Renal cortical epithelial cell (primary cell): ENCODE measurements at regions not wholly inside any gene's neighbourhood (a gene's known extent, or its start where the extent isn't known, plus 50 kb on each side); places are given as distances from the start of the nearest gene placed in this dataset.
A peak's percentile ranks its signal among the peaks of the same experiment; 100 is the strongest.

Source experiments
- DNase-seq: peaks from one replicate; pipeline ENCODE4 v3.0.0-alpha.2; 2011; ENCODE audit warnings: low read depth

DNA sequence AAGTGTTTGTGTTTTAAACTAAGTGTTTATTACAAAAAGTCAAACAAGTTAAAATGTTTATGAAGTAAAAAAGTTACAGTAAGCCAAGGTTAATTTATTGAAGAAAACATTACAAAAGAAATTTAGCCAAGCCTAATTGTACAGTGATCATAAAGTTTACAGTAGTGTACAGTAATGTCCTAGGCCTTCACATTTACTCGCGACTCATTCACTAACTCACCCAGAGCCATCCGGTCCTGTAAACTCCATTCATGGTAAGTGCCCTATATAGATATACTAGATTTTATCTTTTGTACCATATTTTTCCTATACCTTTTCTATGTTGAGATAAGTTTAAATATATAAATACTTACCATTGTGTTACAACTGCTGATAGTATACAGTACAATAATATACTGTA, 481.8 kb upstream of the TENM4 start:
- DNase-seq: no peak

DNA sequence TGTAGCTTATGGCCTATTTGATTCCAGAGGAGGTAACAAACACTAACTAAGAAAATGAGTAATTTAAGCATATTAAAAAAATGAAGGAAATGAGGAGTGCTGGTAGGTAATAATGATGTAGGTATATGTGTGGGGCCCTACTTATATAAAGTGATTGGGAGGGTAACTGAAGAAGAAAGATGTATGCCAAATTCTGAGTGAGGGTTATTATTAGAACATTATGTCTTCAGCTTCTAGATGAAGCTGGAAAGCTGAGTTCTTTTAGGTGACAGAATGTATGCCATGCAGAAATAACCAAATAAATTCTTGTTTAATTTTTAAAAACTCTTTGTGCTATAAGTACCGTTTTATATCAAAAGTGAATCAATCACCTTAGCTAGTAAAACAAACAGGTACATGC, 479.6 kb upstream of the TENM4 start:
- DNase-seq: no peak

DNA sequence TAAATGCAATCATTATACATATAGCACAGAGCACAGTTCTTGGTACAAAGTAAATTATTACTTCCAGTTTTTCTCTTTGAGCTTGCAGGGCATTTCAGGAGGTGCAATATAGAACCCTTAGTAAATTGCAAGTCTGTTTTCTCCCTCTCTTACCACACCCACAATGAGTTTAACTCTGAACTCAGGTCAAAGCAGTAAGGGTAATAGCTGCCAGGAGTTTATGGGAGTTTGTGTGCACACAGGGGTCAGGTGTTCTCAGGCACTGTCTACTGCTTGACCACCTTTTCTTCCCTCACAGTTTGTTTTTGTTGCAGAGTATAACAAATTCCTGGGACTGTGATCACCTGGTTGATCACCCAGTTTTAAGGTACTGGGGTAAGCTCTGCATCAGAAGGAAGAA, 478.5 kb upstream of the TENM4 start:
- no peak for DNase-seq

DNA sequence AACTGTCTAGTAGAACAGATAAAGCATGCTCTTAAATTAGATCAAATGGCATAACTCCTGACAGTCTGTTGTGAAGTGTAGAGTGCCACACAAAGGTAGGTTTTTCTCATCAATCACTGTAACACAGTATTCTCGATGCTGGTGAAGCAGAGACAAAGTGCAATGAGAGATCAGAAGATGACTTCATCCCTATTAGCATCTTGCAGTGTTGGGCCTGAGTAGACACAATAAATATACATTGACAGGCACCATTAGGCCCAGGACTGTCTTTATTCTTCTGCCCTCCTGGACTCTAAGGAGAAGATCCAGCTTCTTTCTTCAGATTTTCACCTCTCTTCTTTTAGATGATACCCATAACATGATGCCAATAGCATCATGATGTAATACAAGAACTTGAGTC, 478.0 kb upstream of the TENM4 start:
- DNase-seq: no peak

DNA sequence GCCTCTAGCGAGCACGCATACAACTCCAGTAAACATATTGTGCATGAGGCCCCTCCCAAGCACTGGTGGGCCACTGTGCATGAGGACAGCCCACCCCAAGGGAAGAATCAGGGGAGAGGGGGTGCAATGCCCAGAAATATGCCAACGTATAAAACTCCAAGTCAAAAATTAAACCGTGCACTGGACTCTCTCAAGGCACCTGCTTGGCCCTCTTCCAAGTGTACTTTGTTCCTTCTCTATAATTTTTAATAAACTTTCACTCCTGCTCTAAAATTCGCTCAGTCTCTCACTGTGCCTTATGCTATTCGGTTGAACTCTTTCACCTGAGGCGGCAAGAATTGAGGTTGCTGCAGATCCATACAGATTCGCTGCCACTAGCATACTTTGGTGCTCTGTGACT, 465.3 kb upstream of the TENM4 start:
- no peak for DNase-seq

DNA sequence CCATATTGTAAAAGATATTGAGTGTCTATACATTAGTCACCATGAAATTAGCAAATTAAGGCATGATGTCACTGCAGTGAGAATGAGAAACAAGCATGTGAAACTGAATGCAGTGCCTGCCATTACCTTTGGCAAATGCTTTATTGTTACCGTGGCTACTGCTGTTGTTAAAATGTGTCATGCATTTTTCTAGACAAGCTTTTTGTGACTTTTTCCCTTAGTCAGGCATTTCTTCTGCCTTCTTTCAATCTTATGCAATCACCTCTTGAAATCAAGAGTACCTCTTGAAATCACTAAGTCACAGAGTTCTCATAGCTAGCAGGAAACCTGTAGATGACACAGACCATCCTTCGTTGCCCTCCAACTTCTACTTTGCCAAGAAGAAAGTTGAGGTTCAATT, 461.7 kb upstream of the TENM4 start:
- peak; percentile 89 for DNase-seq

DNA sequence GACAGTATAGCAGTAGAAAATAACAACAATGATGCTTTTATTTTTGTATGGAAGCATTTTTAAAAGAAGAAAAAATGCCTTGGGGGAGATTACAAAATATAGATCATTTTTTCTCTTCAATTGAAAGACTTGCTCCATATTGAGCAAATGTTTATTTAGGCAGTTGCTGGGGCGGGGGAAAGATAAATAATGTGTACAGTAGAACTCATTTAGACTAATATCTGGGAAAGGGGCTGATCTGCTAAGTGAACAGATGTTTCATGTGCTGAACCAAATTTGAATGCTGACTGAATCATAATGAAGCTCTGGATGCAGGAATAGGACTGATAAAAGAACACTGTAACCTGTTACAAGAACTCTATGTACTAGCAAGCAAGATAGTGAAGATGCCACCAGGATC, 457.1 kb upstream of the TENM4 start:
- no peak for DNase-seq

DNA sequence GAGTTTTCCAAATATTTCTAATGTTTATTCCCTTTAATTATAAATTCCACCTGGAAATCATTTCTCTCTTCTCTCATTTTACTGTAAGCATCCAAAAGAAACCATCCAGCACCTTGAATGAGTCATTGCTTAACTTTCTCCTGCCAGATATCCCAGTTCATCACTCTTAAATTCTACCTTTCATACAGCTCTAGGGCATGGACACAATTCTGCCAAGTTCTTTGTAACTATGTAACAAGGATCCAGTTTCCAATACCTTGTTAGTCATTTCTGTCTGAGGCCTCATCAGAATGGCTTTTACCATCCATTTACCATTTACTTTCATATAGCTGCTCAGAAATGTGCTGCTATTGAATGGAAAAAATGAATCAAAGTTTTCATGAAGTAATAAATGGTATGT, 455.4 kb upstream of the TENM4 start:
- peak; percentile 48 for DNase-seq

DNA sequence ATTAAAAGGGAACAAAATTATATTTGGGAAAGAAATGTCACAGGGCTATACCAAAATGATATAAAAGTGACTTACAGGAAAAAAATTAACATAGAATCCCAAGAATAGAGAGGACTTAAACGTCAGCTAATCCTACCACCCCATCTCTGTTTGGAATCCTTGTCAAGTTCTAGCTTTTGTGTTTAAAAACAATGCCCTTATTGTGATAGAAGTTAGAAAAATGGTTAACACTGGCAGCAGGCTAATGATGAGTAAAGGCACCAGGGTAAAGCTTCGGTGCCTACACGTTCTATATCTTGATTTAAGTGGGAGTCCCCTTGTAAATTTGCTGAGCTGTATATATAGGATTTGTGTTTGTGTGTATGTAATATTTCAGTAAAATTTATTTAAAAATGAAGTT, 453.3 kb upstream of the TENM4 start:
- DNase-seq: no peak

DNA sequence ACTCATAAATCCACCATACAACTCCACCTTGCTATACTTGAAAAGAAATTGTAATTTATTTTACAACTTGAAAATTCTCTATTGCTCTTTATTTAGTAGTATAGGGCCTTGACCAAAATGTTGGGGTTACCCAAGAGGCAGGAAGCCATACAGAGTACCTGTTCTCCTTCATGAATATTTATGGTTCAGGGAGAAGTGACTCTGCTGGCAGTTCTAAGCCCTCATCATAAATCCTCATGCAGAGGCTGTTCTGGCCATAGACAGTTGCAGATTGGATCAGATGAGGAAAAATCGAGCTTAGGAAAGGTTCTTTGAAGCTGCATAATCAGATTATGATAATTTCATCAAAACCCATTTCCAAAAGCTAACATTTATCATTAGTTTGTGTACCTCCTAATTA, 449.4 kb upstream of the TENM4 start:
- DNase-seq: no peak

DNA sequence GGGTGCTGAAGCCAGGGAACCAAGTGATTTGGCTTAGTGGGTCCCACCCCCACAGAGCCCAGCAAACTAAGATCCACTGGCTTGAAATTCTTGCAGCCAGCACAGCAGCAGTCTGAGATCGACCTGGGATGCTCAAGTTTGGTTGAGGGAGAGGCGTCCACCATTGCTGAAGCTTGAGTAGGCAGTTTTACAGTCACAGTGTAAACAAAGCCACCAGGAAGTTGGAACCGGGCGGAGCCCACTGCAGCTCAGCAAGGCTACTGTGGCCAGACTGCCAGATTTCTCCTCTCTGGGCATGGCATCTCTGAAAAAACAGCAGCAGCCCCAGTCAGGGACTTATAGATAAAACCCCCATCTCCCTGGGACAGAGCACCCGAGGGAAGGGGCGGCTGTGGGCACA, 424.1 kb upstream of the TENM4 start:
- no peak for DNase-seq

DNA sequence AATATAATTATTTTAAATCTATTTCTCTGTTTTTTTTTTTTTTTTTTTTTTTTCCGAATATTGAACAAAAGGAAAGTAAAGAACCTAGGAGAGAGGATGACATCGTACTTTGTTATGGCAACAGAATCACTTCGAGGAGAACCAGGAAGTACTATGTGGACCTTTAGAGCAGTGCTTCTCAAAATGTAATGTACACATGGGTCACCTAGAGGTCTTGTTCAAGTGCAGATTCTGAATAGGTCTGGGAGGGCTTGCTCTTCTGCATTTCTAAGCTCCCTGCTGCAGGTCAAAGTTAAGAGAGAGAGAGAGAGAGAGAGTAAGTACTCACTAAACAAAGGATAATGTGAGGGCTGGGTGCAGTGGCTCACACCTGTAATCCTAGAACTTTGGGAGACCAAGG, 419.5 kb upstream of the TENM4 start:
- DNase-seq: no peak

DNA sequence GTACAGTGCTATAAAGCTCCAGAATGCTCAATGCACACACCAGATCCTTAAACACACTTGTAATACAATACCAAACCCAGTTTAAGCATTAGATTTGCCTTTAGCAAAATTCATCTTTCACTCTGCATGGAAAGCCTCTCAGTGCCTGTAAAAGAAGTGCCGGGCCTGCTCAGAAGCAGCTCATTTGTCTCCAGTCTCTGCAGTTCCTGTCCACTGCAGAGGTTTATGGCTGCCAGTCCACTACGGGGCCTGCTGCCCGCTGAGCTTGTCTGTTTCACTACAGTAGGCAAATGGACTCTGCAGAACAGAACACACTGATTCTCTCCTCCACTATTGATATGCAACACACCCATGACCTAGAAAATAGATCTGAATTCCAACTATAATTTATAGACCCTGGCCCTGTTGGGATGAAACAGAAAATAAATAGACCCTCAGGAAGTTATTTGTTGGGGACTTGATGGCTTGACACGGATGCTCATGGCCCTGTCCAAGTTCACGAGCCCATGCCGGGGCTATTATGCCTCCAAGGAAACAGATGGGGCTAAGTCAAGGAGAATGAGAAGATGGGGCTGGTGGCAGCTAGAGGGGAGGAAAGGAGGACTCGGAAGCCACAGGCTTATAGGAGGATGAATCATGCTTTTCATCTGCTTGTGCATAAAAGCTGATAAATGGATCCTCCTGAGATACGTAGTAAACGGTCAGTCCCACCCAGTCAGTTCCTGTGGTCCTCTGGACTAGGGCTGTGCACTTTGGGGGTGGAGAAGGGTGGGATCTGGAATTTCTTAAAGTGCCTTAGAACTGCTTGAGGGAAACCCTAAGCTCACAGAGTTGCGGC, 416.8 kb upstream of the TENM4 start:
- no peak for DNase-seq

DNA sequence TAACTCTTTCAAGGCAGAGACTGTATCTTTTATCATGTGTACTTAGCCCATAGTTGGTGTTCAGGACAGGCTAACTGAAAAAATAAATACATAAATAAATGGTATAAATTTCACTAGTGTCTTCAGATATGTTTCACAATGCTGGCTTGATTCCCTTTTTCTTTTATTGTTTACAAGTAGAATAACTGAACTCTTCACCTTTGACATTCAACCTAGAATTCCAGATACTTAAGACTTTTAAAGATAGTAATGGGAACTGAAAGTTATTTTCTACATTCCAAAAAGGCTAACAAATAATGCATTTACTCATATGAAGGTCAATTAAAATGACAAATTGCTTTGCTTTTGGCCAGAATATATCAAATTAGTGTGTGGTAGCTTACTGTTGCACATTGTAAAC, 411.3 kb upstream of the TENM4 start:
- no peak for DNase-seq

DNA sequence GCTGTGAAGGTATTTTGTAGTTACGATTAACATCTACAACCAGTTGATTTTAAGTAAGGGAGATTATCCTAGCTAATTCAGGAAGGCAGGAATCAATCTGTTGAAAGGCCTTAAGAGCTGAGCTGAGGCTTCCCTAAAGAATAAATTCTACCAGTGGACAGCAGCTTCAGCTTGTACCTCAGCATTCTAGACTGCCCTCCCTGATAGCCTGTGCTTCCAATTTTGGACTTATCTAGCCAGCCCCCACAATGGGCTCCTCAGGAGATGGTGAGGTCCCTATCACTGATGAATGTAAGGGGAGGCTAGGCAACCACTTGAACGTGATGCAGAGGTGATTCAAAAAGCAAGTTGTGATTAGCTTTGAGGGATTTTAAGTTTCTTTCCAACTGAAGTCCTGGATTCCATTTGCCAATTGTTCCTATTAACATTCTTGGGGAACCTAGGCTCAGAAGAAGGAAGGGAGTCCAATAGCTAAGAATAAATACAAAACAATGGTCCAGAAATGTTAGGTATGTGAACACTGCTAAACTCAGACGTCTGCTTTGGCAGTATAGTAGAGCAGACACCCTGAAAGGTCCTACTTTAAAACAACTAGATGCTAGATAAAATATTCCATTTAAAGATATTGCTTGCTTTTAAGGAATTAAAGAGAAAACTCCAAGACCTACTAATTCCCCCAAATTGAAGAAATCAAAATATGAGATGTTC, 404.3 kb upstream of the TENM4 start:
- no peak for DNase-seq

DNA sequence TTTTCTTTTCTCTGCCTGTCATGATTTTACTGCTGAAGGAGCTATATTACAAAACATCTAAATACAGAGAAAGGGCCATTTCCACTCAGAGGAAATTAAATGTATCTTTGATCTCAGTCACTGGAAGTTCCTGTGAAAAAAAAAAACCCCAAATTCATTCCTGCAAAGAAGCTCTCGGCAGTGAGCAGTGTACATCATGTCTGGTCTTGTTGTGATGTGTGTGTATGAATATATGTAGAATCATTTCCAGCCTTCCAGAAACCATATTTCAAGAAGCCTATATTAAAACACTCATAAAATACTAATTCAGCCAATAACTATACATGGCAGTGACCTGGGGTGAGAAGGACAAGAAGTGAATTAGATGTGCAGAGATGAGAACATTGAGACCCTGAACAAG, 393.2 kb upstream of the TENM4 start:
- no peak for DNase-seq

DNA sequence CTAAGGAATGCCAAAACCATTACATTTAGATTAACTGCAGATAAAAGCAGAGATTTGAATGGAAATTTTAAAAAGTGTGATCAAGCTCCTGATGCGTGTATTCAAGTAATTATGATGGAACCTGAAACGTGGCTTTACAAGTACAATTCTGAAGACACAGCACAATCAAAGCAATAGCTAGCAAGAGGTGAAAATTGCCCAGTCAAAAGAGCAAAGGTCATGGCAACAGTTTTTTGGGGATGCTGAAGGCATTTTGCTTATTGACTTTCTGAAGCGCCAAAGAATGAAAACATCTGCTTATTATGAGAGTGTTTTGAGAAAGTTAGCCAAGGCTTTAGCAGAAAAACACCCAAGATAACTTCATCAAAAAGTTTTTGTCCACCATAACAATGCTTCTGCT, 389.6 kb upstream of the TENM4 start:
- no peak for DNase-seq

DNA sequence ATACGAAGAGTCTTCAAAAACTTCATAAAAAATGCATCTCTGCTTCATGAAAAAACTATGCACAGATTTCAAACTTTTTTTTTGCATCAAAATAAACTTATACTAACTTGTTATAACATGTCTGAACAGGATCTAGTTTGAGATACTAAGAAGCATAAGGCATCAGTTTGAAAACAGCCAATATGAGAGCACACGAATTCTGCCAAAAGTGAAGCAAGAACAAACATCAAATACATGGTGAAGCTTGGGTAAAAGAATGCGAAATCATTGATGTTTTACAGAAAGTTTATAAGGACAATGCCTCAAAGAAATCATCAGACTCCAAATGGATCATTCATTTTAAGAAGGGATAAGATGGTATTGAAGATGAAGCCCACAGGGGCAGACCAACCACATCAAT, 389.1 kb upstream of the TENM4 start:
- DNase-seq: no peak

DNA sequence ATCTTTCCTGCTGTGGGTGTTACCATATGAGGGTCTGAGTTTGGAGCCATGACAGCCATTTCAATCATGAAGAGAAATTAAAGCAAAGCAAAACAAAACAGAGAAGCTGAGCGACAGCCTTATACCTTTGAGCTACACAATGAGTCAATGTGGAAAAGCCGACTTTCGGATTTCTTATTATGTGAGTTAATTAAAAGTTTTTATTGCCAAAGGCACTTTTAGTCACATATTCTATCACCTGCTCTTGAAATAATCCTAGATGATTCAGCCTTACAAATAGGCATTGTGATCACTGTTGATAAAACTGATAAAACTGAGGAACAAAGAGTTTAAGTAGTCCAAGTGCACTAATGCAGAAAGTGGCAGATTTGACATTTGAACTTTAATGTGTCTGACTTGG, 381.9 kb upstream of the TENM4 start:
- peak; percentile 51 for DNase-seq

DNA sequence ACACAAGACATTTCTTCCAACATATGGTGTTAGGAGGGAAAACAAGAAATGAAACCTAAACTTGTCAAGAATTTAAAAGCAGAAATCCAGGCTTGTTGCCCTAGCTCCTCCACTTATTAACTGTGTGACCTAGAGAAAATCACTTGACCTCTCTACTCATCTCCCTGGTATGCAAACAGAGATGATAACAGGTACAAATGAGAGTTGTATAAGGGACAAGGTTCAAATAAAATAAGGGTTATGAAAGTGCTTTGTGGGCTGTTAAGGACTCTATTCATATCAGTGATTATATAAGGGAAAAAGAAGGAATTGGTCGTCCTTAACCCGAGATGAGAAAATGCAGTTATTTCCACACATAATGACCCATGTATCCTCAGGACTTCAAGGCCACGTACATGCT, 372.7 kb upstream of the TENM4 start:
- no peak for DNase-seq

DNA sequence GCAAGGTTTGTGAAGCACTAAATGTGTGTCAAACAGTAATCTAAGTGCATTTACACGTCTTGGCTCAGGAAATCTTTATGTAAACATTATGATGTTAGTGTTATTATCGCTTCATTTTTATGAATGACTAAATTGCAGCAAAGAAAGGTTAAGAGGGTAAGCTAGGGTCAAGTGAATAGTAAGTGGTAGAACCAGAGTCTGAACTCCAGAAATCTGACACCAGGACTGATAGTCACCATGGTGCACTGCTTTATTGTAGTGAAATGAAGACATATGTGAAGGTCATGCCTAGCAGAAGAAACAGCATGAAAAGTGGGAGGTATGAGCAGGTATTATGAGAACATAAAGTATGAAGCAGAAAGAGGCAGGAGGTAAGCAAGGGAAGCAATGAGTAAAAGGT, 368.7 kb upstream of the TENM4 start:
- no peak for DNase-seq

DNA sequence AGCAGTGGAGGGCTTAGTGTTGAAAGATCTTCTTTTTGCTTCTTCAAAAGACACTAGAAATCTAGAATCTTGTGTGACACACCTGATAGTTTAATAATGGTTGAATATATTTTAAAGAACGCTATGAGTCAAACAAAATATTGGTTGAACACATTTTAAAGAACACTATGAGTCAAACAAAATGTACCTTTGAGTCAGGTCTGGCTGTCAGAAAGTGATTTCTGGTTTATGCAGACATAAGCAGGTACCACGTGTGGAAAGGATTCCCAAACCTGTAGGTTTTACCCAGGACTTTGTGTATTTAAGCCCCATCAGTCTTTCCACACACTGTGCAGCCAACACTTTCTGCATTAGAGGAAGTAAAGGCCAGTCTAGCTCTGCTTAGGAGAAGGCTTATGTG, 366.7 kb upstream of the TENM4 start:
- DNase-seq: no peak

DNA sequence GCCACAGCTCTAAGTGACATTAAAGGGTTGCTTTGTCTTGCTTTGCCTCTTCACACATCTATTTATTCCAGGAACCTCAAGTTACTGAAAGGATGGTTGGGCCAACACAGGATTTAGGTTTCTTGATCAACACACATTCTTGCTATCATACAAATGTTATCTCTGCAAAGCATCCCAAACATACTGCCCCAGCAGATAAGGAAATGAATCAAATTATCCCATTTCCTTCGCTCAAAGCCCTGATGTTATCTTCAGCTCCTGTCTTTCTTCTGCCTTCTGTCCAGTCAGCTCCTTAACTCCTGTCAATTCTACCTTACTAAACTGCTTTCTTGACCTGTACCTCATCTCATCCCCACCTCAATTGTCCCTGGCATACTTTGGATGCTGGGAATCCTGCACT, 355.9 kb upstream of the TENM4 start:
- no peak for DNase-seq
